GM18517 (cell line): ENCODE measurements at regions not wholly inside any gene's neighbourhood (a gene's known extent, or its start where the extent isn't known, plus 50 kb on each side); places are given as distances from the start of the nearest gene placed in this dataset.

Experiments
- ATAC-seq: cut with Tn5 transposase; IDR thresholded peaks from one replicate; pipeline ENCODE4 v1.9.1; 2021; ENCODE audit warnings: mild to moderate bottlenecking, moderate library complexity; ENCODE audit not compliant: unreplicated experiment

GRCh38 chr10:33126742-33127141, 168.7 kb upstream of the ITGB1 start:
- no peak for ATAC-seq

DNA sequence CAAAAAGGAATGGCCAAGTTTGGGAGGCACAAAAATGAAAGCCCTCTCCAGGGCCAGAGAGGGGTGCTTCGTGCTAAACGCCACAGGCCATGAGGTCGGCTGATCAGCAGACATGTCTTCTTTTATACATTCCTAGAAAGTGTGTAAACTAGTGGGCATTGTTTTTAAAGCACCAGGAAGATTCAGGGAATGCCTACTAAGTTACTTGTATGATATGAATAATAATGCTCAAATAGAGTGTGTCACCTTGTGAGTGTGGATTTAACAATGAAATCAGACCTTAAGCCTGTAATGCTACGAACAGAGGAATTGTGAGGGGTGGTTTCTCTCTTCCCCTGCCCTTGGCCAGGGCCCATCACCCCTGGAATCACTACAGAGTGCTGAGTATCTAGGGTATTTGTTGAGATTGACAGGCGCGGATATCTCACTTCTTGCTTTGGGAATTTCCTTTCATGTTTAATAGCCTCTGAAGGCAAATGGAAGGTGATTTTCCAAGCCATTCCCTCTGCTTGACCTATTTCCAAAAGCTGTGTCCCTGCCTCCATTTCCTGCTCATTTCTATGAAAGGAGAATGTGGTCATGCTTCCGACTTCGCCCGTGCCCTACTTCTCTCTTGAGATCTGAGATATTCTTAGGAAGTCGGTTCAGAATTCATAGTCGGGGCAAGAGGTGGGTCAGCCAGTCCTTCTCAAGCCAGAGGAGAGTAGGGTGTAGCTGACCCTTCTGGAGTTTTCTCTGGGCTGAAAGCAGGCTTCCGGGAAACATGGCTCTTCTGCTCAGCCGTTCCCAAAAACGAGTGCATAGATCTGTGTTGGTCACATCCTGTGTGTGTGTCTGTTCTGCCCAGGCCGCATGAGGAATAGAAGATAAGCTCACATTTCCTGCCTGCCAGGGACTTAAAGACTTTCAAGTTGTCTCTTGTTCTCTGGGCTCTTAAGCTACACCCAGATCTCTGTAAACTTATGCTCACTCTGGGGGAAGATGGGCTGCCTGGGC, 167.8 kb upstream of the ITGB1 start:
- no peak for ATAC-seq

DNA sequence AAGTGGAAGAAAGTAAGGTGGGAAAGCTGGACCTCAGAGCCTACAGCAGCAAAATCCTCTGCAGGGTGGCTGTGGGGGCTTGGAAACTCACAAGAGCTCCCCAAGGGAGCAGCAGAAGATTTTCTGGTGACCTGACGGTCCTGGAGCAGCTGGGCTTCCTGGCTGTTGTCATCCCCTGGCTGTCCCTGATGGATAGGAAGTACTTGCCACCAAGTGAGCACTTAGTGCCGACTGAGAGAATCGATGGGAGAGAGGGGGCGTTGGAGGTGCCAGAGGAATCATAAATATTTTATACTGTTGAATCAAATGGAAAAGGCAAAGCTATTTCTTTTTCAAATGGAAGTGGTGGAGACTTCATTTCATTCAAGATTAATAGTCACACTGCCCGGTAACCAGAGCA, 167.1 kb upstream of the ITGB1 start:
- no peak for ATAC-seq

GRCh38 chr10:33123680-33124079, 165.7 kb upstream of the ITGB1 start:
- no peak for ATAC-seq

GRCh38 chr10:33122014-33122809, 164.2 kb upstream of the ITGB1 start:
- ATAC-seq, result no peak

- no peak for ATAC-seq
Observed at GRCh38 chr10:33120700-33121099, 162.7 kb upstream of the ITGB1 start.

GRCh38 chr10:33120275-33120674, 162.2 kb upstream of the ITGB1 start:
- ATAC-seq, result no peak

- no peak for ATAC-seq
Observed at GRCh38 chr10:33117816-33118215, 159.8 kb upstream of the ITGB1 start.

DNA sequence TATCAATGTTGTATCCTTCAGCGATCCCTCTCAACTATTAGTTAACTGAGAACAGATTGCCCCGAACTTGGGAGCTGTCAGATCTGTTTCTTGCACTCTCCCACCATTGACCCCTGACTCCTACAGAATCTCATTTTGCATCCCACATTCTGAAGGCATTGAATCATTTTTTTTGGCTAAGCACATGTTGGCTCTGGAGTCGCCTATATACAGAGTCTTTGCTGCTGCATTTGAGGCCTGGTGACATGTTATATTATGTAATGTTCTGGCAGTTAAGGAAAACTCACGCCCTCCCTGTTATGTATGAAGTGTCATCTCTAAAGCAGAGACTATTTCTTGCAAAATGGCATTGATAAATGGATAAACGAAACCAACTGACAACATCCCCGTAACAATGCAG, 159.2 kb upstream of the ITGB1 start:
- ATAC-seq, result no peak

GRCh38 chr10:33115738-33116719, 158.0 kb upstream of the ITGB1 start:
- ATAC-seq, result no peak

DNA sequence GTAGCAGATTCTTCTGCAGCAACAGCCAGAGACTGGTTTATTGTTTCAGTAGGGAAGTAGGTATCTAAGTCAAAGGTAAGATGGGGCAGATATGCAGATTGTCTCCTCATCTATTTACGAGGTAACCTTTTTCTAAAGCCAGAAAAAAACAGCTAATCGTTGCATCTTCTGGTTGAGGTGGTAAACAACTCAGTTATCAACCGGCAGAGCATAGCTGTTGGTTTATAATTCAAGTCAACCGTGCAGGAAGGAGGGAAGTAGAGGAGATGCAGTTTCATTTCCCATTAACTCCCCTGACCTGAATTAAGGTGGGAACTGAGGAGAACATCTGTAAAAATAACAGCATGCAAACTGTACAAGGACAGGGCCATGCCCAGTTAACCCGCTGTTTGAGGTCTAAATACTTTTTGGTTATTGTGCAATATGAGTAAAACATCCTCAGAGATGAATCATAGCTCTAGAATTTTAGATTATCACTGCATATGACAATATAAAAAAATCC, 156.5 kb upstream of the ITGB1 start:
- no peak for ATAC-seq

DNA sequence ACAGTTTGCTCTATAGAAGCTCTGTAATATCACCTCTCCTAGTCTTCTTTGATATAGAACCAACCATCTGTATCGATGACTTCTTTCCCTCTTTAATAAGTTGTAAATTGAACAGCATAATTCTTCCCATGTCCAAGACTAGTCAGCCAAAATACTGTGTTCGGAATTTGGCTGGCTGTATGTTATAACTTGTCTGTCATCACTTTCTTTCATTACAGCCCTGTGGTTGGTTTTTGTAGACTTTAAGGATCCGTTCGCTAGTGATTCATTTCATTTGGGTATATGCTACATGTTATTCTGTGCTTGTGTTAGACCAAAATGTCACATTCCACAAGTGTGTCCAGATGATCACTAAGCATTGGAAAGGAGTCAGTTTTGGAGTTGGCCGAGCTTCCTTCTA, 155.4 kb upstream of the ITGB1 start:
- no peak for ATAC-seq

DNA sequence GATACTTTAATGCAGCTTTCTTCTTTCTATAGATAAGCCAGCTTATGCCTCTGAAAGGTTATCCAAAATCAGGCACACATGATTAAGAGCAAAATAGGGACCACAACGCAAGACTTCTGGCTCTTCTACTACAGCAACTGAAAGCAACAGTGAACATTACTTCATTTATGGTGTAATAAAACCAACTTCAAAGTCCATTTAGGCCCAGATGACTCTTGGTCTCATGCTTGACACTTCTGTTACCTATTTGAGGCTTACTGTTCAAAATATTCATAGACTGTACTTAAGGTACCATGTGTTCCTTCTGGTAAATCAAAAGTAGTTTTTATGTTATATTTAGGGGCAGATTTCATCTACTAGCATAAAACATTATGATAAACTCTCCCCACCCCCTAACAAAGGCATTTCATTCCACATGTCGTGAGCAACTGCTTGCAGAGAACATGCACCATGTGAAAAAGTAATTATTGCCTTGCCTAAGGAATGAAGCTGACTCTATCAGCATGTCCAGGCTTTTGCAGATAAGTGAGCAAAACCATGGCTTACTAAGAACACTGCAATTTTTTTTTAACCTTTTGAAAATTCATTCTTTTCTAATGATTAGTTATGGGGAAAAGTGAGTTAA, 154.9 kb upstream of the ITGB1 start:
- no peak for ATAC-seq

- ATAC-seq, result no peak
Observed at GRCh38 chr10:33111488-33112051, 153.5 kb upstream of the ITGB1 start.

DNA sequence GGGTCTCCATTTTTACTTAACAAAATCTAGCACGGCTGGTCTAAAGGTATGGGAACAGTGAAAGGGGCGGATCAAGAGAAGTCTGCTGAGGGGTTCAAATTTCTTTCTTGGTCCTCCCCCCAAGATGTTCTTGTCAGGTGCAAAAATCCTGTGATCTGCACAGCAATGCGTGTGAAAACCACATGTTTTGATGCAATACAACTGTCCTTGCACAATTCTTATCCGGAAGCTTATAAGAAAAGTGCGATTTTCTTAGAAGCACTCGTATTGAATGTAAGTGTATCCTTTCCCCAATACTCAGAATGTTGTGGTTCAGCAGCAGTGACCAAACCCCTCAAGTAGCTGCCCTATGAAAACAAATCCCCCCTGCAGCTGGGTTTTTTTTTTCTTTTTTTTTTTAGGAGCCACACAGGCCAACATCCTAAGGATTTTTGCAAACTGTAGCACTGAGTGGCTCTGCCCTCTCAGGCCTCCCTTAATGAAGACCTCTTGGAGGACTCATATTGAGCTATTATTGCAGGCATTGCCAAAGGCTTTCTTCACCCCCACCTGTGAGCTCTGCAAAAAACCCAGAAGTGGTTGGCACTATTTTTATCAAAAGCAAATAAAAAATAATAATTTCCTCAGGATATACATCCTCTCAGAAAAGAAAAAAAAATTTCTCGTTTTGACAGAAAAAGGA, 151.9 kb upstream of the ITGB1 start:
- ATAC-seq, result no peak

DNA sequence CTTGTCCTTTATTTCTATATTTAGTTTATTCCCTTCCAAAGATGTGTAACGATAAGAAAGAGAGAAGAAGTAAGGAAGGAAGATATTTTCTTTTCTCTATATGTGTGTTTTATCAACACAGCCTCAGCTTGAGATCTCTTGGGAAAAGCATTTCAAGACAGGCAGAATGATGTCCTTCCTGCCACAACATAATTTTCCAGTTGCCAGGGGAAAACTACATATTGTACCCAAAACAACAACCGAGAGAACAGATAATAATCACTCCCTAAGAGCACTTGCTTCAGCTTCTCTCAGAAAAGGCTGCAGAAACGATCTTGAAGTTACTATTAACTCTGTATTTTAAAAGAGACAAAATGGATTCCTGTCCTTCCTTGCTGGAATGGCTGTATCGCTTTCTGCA, 151.4 kb upstream of the ITGB1 start:
- ATAC-seq, result no peak

DNA sequence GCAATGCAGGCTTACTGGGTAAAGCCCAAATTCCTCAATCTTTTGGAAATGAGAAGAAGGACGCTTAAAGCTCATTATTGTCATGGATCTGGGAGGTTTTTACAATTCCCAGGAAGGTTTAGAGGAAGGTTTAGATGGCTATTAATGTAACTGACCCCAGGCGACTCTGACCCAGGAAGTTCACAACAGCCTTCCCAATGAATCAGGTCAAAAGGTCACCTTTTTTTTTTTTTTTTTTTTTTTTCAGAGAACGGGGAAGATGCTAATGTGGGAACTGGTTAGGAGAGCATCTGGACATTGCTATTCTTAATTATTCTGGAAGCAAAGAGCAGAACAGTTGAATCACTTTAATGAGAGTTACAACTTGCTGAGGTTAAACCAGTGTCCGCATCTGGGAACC, 149.9 kb upstream of the ITGB1 start:
- ATAC-seq, result no peak

DNA sequence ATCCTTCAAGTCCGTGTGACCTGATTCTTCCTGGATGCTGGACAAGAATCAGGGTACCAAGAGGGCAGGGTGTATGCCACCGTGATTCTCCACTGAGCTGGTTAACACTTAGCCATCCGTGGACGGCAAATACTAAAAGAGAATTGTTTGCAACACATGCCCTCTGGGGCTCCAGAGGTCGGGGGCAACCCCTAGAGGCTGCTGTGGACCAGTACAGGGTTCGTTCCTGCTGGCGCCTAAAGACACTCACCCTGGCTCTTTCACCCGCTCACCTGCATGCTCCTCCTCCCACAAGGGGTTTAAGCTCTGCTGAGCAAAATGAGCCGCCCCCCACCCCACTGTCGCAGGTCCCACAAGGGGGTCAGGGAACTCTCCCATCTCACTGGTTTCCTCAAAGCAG, 148.7 kb upstream of the ITGB1 start:
- no peak for ATAC-seq

DNA sequence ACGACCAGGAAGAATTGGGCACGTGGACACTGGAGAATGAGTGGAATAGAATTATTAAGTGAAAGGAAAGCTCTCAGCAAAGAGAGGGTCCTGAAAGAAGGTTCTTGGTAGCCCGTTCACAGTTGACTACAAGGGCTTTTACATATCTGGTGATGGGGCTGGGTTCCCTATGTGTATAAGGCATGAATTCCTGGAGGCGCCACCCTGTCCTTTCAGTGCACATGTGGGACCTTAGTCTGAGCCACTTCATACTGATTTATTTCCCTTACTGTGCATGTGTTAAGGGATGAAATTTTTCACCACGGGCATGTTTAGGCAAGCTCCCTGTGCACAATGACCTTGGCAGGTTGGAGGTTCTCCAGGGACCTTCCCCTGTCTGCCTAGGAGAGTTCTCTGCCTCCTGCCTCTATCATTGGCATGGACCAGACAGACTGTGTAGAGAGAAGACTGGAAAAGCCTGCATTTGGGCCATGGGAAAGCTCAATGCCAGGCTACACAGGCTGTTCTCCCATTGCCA, 145.9 kb upstream of the ITGB1 start:
- no peak for ATAC-seq
